ENCODE measurements at regions not wholly inside any gene's neighbourhood (a gene's known extent, or its start where the extent isn't known, plus 50 kb on each side); places are given as distances from the start of the nearest gene placed in this dataset.
"Not testable (repeated sequence)": the region's sequence is repeated elsewhere in the genome, so short reads cannot be mapped to it uniquely, and the experiment has no call there.

GRCh38 chr5:117615226-117615625 lies 1040.6 kb upstream of the SEMA6A start:
- H3K4me3 ChIP-seq (ENCODE audit: low read length), result no peak overlapping the region
- no peaks in the 10 kb centered on the region for H3K4me1 ChIP-seq (ENCODE audit: low read length)
- no peaks in the 10 kb centered on the region for H4K20me1 ChIP-seq (ENCODE audit: insufficient read depth, low read length)
- no peaks in the 10 kb centered on the region for H3F3A ChIP-seq (ENCODE audit: insufficient read depth, low read length)
- H3K4me2 ChIP-seq (ENCODE audit: low read depth, low read length), result no peak overlapping the region
- TF ChIP-seq, protein P1, sequence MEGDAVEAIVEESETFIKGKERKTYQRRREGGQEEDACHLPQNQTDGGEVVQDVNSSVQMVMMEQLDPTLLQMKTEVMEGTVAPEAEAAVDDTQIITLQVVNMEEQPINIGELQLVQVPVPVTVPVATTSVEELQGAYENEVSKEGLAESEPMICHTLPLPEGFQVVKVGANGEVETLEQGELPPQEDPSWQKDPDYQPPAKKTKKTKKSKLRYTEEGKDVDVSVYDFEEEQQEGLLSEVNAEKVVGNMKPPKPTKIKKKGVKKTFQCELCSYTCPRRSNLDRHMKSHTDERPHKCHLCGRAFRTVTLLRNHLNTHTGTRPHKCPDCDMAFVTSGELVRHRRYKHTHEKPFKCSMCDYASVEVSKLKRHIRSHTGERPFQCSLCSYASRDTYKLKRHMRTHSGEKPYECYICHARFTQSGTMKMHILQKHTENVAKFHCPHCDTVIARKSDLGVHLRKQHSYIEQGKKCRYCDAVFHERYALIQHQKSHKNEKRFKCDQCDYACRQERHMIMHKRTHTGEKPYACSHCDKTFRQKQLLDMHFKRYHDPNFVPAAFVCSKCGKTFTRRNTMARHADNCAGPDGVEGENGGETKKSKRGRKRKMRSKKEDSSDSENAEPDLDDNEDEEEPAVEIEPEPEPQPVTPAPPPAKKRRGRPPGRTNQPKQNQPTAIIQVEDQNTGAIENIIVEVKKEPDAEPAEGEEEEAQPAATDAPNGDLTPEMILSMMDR (IDR thresholded peaks at IDR 0.05; ENCODE audit: low read length), result no peak
- TF ChIP-seq EZH2 (optimal IDR thresholded peaks at IDR 0.05; ENCODE audit: low read depth, low read length) (no peak), EZH2phosphoT487 (IDR thresholded peaks at IDR 0.05; ENCODE audit: low read length) (no peak)
- H3K36me3 ChIP-seq (replicated peaks; ENCODE audit: insufficient read depth, low read length), result no peaks in the 10 kb centered on the region
- H3K79me2 ChIP-seq (ENCODE audit: low read length), result no peaks in the 10 kb centered on the region
- H2AFZ ChIP-seq (ENCODE audit: low read length), result no peak overlapping the region
- no peak for DNase-seq
- H3K27me3 ChIP-seq (replicated peaks; ENCODE audit: insufficient read depth, low read length), result no peaks in the 10 kb centered on the region
- H3K27ac ChIP-seq (ENCODE audit: low read length), result no peak overlapping the region
- no peaks in the 10 kb centered on the region for H3K9me2 ChIP-seq (replicated peaks; ENCODE audit: insufficient read depth, low read length)
- H3K9ac ChIP-seq (ENCODE audit: low read length), result no peak overlapping the region
- H3K9me3 ChIP-seq (replicated peaks; ENCODE audit: insufficient read depth, low read length), result no peaks in the 10 kb centered on the region

DNA sequence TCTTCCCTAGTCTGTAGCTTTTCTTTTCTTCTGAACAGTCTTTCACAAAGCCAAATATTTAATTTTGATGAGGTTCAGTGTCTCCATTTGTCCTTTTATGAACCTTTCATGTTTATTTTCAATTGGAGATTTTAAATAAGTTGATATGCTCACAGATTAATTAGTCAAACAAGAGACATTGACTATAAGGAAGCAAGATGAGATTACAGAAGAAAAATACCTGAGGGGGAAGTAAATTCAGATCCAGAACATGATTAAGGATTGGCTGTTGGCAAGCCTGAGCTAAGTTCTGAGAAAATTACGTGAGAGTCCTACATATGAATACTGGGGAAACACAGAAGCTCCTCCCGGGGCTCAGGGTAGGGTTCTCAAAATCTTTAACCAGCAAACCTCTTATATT lies 1039.8 kb upstream of the SEMA6A start:
- Histone ChIP-seq H3K79me2 (ENCODE audit: low read length) (no peaks in the 10 kb centered on the region), H3K27me3 (replicated peaks; ENCODE audit: insufficient read depth, low read length) (no peaks in the 10 kb centered on the region), H3K36me3 (replicated peaks; ENCODE audit: insufficient read depth, low read length) (no peaks in the 10 kb centered on the region), H3K9me3 (replicated peaks; ENCODE audit: insufficient read depth, low read length) (no peaks in the 10 kb centered on the region), H3K9ac (ENCODE audit: low read length) (no peak overlapping the region), H3K4me1 (ENCODE audit: low read length) (no peaks in the 10 kb centered on the region), H4K20me1 (ENCODE audit: insufficient read depth, low read length) (no peaks in the 10 kb centered on the region), H2AFZ (ENCODE audit: low read length) (no peak overlapping the region), H3K4me3 (ENCODE audit: low read length) (no peak overlapping the region), H3K27ac (ENCODE audit: low read length) (no peak overlapping the region), H3K9me2 (replicated peaks; ENCODE audit: insufficient read depth, low read length) (no peaks in the 10 kb centered on the region), H3K4me2 (ENCODE audit: low read depth, low read length) (no peak overlapping the region), H3F3A (ENCODE audit: insufficient read depth, low read length) (no peaks in the 10 kb centered on the region)
- TF ChIP-seq, protein P1 (IDR thresholded peaks at IDR 0.05; ENCODE audit: low read length), result no peak
- TF ChIP-seq EZH2 (optimal IDR thresholded peaks at IDR 0.05; ENCODE audit: low read depth, low read length) (no peak), EZH2phosphoT487 (IDR thresholded peaks at IDR 0.05; ENCODE audit: low read length) (no peak)
- DNase-seq, result no peak

DNA sequence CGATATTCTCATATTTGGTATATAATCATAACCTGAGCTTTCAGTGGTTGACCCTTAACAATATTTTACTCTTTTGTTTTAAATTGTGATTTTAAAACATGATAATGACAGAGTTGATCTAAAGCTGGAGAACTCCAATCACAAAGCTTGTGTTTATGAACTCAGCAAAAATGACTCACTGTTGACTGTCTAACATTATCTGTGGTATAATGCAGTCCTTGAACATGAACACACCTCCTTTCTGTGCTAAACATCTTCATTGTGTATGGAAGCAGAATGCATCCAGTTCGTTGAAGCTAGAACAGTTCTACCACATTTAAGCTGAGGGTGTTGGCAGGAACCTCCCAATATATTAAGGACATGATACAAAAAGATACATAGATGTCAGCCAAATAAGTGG lies 1030.2 kb upstream of the SEMA6A start:
- Histone ChIP-seq H3K9ac (ENCODE audit: low read length) (no peak overlapping the region), H3K27me3 (replicated peaks; ENCODE audit: insufficient read depth, low read length) (no peaks in the 10 kb centered on the region), H3K79me2 (ENCODE audit: low read length) (no peaks in the 10 kb centered on the region), H3K27ac (ENCODE audit: low read length) (no peak overlapping the region), H3K4me3 (ENCODE audit: low read length) (no peak overlapping the region), H3K4me2 (ENCODE audit: low read depth, low read length) (no peak overlapping the region), H3K9me3 (replicated peaks; ENCODE audit: insufficient read depth, low read length) (no peaks in the 10 kb centered on the region), H3K9me2 (replicated peaks; ENCODE audit: insufficient read depth, low read length) (no peaks in the 10 kb centered on the region), H3F3A (ENCODE audit: insufficient read depth, low read length) (no peaks in the 10 kb centered on the region), H3K4me1 (ENCODE audit: low read length) (no peaks in the 10 kb centered on the region), H3K36me3 (replicated peaks; ENCODE audit: insufficient read depth, low read length) (no peaks in the 10 kb centered on the region), H2AFZ (ENCODE audit: low read length) (no peak overlapping the region), H4K20me1 (ENCODE audit: insufficient read depth, low read length) (no peaks in the 10 kb centered on the region)
- DNase-seq, result no peak
- TF ChIP-seq, protein P1 (IDR thresholded peaks at IDR 0.05; ENCODE audit: low read length), result no peak
- TF ChIP-seq EZH2phosphoT487 (IDR thresholded peaks at IDR 0.05; ENCODE audit: low read length) (no peak), EZH2 (optimal IDR thresholded peaks at IDR 0.05; ENCODE audit: low read depth, low read length) (no peak)

DNA sequence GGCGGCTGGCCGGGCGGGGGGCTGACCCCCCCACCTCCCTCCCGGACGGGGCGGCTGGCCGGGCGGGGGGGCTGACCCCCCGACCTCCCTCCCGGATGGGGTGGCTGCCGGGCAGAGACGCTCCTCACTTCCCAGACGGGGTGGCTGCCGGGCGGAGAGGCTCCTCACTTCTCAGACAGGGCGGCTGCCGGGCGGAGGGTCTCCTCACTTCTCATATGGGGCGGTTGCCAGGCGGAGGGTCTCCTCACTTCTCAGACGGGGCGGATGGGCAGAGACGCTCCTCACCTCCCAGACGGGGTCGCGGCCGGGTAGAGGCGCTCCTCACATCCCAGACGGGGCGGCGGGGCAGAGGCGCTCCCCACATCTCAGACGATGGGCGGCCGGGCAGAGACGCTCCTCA lies 1025.2 kb upstream of the SEMA6A start:
- not testable (repeated sequence) for H4K20me1 ChIP-seq (ENCODE audit: insufficient read depth, low read length); H3K4me2 ChIP-seq (ENCODE audit: low read depth, low read length); H3K27ac ChIP-seq (ENCODE audit: low read length); H3K9me2 ChIP-seq (replicated peaks; ENCODE audit: insufficient read depth, low read length); H3K4me3 ChIP-seq (ENCODE audit: low read length); DNase-seq; H3K79me2 ChIP-seq (ENCODE audit: low read length); H3F3A ChIP-seq (ENCODE audit: insufficient read depth, low read length); H2AFZ ChIP-seq (ENCODE audit: low read length); H3K36me3 ChIP-seq (replicated peaks; ENCODE audit: insufficient read depth, low read length); H3K9me3 ChIP-seq (replicated peaks; ENCODE audit: insufficient read depth, low read length); H3K27me3 ChIP-seq (replicated peaks; ENCODE audit: insufficient read depth, low read length); H3K9ac ChIP-seq (ENCODE audit: low read length); H3K4me1 ChIP-seq (ENCODE audit: low read length)
